GM23338 (cell line): ENCODE measurements at regions not wholly inside any gene's neighbourhood (a gene's known extent, or its start where the extent isn't known, plus 50 kb on each side); places are given as distances from the start of the nearest gene placed in this dataset.

Source experiments
- CREB1 ChIP-seq: fragments of 250-450 bp; sonication (Bioruptor Pico); IDR thresholded peaks from 2 replicates; pipeline ENCODE4 v1.5.0; 2020; ENCODE audit warnings: low read depth, mild to moderate bottlenecking, moderate library complexity
- EZH2 ChIP-seq: fragments of 200-600 bp; sonication (generic); IDR thresholded peaks from one replicate; pipeline ENCODE4 v1.8.0; 2017; ENCODE audit warnings: antibody characterized with exemption, mild to moderate bottlenecking, low read depth; ENCODE audit not compliant: unreplicated experiment
- EZH2phosphoT487 ChIP-seq: fragments of 200-600 bp; sonication (generic); IDR thresholded peaks from one replicate; pipeline ENCODE4 v1.8.1; 2018; ENCODE audit warnings: antibody characterized with exemption; ENCODE audit not compliant: unreplicated experiment
- JUNB ChIP-seq: IDR thresholded peaks from one replicate; pipeline ENCODE4 v1.6.1; 2016; ENCODE audit warnings: antibody characterized with exemption; ENCODE audit not compliant: unreplicated experiment
- NANOG ChIP-seq: IDR thresholded peaks from 2 replicates; pipeline ENCODE4 v1.6.1; 2016; ENCODE audit warnings: antibody characterized with exemption, borderline replicate concordance
- POLR2AphosphoS5 ChIP-seq: IDR thresholded peaks from 2 replicates; pipeline ENCODE4 v1.6.1; 2016; ENCODE audit warnings: antibody characterized with exemption, low read depth
- STAT1 ChIP-seq: IDR thresholded peaks from one replicate; pipeline ENCODE4 v1.6.1; 2016; ENCODE audit warnings: antibody characterized with exemption; ENCODE audit not compliant: unreplicated experiment
- ZNF114 ChIP-seq: fragments of 250-450 bp; sonication (Bioruptor Pico); IDR thresholded peaks from 2 replicates; pipeline ENCODE4 v1.5.0; 2020; ENCODE audit warnings: mild to moderate bottlenecking, moderate library complexity
- ZNF331 ChIP-seq: fragments of 250-450 bp; sonication (Bioruptor Pico); IDR thresholded peaks from 2 replicates; pipeline ENCODE4 v1.5.0; 2020; ENCODE audit warnings: low read depth, mild to moderate bottlenecking, moderate library complexity
- TF ChIP-seq, protein P1 (sequence below), 2 experiments: fragments of 200-600 bp in 1 of 2; sonication (generic) in 1 of 2; conservative IDR thresholded peaks; 2 replicates each; pipeline versions ENCODE4 v1.5.1 to v1.6.1; 2016 to 2017; ENCODE audit warnings: antibody characterized with exemption in 2 of 2, low read depth in 2 of 2, mild to moderate bottlenecking in 2 of 2, moderate library complexity in 1 of 2
- TF ChIP-seq, protein P2 (sequence below): IDR thresholded peaks from one replicate; pipeline ENCODE4 v1.6.1; 2018; ENCODE audit warnings: antibody characterized with exemption; ENCODE audit not compliant: unreplicated experiment
- TF ChIP-seq, protein P3 (sequence below): fragments of 250-450 bp; sonication (Bioruptor Pico); IDR thresholded peaks from 2 replicates; pipeline ENCODE4 v1.5.0; 2020; ENCODE audit warnings: mild to moderate bottlenecking, moderate library complexity

DNA sequence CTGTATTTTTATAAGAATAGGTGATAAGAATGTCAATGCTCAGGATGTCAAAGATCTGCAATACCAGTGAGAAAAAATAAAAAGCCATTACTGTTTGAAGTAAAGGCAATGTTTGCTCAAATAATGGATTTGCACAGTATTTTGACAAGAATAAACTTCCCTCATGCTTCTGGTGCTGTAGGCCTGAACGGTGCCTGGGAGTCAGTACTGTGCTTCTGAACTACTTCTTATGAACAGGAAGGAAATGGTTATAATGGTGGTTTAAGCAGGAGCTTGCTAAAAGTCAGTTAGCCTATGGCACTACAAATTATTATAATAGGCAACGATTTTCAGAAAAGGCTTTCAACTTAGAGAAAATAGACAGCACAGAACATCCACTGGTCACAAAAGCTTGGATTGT, 548.3 kb upstream of the CDH18 start:
- TF ChIP-seq, protein P1, sequence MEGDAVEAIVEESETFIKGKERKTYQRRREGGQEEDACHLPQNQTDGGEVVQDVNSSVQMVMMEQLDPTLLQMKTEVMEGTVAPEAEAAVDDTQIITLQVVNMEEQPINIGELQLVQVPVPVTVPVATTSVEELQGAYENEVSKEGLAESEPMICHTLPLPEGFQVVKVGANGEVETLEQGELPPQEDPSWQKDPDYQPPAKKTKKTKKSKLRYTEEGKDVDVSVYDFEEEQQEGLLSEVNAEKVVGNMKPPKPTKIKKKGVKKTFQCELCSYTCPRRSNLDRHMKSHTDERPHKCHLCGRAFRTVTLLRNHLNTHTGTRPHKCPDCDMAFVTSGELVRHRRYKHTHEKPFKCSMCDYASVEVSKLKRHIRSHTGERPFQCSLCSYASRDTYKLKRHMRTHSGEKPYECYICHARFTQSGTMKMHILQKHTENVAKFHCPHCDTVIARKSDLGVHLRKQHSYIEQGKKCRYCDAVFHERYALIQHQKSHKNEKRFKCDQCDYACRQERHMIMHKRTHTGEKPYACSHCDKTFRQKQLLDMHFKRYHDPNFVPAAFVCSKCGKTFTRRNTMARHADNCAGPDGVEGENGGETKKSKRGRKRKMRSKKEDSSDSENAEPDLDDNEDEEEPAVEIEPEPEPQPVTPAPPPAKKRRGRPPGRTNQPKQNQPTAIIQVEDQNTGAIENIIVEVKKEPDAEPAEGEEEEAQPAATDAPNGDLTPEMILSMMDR (conservative IDR thresholded peaks at IDR 0.05; ENCODE audit: low read depth in 2 of 2), result no peak
- TF ChIP-seq, protein P2, sequence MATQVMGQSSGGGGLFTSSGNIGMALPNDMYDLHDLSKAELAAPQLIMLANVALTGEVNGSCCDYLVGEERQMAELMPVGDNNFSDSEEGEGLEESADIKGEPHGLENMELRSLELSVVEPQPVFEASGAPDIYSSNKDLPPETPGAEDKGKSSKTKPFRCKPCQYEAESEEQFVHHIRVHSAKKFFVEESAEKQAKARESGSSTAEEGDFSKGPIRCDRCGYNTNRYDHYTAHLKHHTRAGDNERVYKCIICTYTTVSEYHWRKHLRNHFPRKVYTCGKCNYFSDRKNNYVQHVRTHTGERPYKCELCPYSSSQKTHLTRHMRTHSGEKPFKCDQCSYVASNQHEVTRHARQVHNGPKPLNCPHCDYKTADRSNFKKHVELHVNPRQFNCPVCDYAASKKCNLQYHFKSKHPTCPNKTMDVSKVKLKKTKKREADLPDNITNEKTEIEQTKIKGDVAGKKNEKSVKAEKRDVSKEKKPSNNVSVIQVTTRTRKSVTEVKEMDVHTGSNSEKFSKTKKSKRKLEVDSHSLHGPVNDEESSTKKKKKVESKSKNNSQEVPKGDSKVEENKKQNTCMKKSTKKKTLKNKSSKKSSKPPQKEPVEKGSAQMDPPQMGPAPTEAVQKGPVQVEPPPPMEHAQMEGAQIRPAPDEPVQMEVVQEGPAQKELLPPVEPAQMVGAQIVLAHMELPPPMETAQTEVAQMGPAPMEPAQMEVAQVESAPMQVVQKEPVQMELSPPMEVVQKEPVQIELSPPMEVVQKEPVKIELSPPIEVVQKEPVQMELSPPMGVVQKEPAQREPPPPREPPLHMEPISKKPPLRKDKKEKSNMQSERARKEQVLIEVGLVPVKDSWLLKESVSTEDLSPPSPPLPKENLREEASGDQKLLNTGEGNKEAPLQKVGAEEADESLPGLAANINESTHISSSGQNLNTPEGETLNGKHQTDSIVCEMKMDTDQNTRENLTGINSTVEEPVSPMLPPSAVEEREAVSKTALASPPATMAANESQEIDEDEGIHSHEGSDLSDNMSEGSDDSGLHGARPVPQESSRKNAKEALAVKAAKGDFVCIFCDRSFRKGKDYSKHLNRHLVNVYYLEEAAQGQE, result no peak
- no peak for TF ChIP-seq CREB1 (CRISPR knock-in tag)
- TF ChIP-seq POLR2AphosphoS5, result no peak
- no peak for TF ChIP-seq JUNB
- no peak for TF ChIP-seq EZH2phosphoT487
- TF ChIP-seq EZH2, result no peak
- no peak for TF ChIP-seq ZNF331 (CRISPR knock-in tag)
- TF ChIP-seq NANOG, result no peak
- no peak for TF ChIP-seq STAT1
- TF ChIP-seq, protein P3, sequence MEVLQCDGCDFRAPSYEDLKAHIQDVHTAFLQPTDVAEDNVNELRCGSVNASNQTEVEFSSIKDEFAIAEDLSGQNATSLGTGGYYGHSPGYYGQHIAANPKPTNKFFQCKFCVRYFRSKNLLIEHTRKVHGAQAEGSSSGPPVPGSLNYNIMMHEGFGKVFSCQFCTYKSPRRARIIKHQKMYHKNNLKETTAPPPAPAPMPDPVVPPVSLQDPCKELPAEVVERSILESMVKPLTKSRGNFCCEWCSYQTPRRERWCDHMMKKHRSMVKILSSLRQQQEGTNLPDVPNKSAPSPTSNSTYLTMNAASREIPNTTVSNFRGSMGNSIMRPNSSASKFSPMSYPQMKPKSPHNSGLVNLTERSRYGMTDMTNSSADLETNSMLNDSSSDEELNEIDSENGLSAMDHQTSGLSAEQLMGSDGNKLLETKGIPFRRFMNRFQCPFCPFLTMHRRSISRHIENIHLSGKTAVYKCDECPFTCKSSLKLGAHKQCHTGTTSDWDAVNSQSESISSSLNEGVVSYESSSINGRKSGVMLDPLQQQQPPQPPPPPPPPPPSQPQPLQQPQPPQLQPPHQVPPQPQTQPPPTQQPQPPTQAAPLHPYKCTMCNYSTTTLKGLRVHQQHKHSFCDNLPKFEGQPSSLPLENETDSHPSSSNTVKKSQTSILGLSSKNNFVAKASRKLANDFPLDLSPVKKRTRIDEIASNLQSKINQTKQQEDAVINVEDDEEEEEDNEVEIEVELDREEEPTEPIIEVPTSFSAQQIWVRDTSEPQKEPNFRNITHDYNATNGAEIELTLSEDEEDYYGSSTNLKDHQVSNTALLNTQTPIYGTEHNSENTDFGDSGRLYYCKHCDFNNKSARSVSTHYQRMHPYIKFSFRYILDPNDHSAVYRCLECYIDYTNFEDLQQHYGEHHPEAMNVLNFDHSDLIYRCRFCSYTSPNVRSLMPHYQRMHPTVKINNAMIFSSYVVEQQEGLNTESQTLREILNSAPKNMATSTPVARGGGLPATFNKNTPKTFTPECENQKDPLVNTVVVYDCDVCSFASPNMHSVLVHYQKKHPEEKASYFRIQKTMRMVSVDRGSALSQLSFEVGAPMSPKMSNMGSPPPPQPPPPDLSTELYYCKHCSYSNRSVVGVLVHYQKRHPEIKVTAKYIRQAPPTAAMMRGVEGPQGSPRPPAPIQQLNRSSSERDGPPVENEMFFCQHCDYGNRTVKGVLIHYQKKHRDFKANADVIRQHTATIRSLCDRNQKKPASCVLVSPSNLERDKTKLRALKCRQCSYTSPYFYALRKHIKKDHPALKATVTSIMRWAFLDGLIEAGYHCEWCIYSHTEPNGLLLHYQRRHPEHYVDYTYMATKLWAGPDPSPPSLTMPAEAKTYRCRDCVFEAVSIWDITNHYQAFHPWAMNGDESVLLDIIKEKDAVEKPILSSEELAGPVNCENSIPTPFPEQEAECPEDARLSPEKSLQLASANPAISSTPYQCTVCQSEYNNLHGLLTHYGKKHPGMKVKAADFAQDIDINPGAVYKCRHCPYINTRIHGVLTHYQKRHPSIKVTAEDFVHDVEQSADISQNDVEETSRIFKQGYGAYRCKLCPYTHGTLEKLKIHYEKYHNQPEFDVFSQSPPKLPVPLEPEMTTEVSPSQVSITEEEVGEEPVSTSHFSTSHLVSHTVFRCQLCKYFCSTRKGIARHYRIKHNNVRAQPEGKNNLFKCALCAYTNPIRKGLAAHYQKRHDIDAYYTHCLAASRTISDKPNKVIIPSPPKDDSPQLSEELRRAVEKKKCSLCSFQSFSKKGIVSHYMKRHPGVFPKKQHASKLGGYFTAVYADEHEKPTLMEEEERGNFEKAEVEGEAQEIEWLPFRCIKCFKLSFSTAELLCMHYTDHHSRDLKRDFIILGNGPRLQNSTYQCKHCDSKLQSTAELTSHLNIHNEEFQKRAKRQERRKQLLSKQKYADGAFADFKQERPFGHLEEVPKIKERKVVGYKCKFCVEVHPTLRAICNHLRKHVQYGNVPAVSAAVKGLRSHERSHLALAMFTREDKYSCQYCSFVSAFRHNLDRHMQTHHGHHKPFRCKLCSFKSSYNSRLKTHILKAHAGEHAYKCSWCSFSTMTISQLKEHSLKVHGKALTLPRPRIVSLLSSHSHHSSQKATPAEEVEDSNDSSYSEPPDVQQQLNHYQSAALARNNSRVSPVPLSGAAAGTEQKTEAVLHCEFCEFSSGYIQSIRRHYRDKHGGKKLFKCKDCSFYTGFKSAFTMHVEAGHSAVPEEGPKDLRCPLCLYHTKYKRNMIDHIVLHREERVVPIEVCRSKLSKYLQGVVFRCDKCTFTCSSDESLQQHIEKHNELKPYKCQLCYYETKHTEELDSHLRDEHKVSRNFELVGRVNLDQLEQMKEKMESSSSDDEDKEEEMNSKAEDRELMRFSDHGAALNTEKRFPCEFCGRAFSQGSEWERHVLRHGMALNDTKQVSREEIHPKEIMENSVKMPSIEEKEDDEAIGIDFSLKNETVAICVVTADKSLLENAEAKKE (CRISPR knock-in tag), result no peak
- no peak for TF ChIP-seq ZNF114 (CRISPR knock-in tag)
